ENCODE measurements at regions not wholly inside any gene's neighbourhood (a gene's known extent, or its start where the extent isn't known, plus 50 kb on each side); places are given as distances from the start of the nearest gene placed in this dataset.

DNA sequence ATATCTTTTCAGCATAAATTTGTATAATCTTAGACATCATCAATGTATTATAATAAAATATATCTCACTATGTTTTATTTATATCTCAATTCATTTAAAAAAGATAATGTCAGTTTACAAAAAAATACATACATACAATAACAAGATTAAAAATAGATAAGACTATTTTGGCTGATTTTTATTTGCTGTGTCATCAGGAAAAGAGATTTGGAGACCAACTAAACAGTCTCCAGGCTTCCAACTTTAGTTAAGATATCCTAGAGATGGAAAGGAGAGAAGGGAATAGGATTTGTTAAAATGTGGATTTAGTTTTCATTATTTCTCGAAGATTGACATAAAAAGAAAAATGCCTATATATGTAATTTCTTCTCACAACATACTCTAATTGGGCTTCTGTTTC lies 433.8 kb upstream of the TOM1L1 start:
- Histone ChIP-seq H2AK9ac (replicated peaks; ENCODE audit: low read depth, low read length, poor library complexity) (no peak overlapping the region), H3K4me1 (ENCODE audit: control insufficient read depth, insufficient read depth, low read length) (no peaks in the 10 kb centered on the region), H3K9ac (ENCODE audit: low read depth, low read length) (no peak overlapping the region), H4K20me1 (ENCODE audit: insufficient read depth, low read length) (no peaks in the 10 kb centered on the region), H2BK5ac (ENCODE audit: low read depth, low read length, poor library complexity, severe bottlenecking) (no peak overlapping the region), H3K4me2 (ENCODE audit: low read depth, low read length) (no peak overlapping the region), H2AK5ac (ENCODE audit: low read depth, low read length) (no peak overlapping the region), H2AFZ (replicated peaks; ENCODE audit: low read length, poor library complexity) (no peak overlapping the region), H3K27me3 (ENCODE audit: control insufficient read depth, insufficient read depth, low read length) (no peaks in the 10 kb centered on the region), H3K56ac (ENCODE audit: extremely low read depth, insufficient read depth, low read length) (no peak overlapping the region), H4K91ac (ENCODE audit: insufficient read depth, low read depth, low read length) (no peak overlapping the region), H3K36me3 (ENCODE audit: control insufficient read depth, insufficient read depth, low read length) (no peaks in the 10 kb centered on the region), H3K27ac (ENCODE audit: insufficient read depth, low read length) (no peak overlapping the region), H3K9me1 (ENCODE audit: insufficient read depth, low read length) (no peaks in the 10 kb centered on the region), H3K14ac (replicated peaks; ENCODE audit: low read depth, low read length) (no peak overlapping the region), H2BK15ac (ENCODE audit: low read depth, low read length) (no peak overlapping the region), H3K23ac (ENCODE audit: low read depth, low read length) (no peak overlapping the region), H2BK20ac (ENCODE audit: low read depth, low read length) (no peak overlapping the region), H2BK120ac (ENCODE audit: low read depth, low read length) (no peak overlapping the region), H3K4ac (ENCODE audit: low read depth, low read length) (no peak overlapping the region), H3K18ac (ENCODE audit: low read depth, low read length) (no peak overlapping the region), H3K79me1 (ENCODE audit: low read depth in 1 of 2, low read length in 2 of 2) (no peaks in the 10 kb centered on the region), H4K5ac (ENCODE audit: low read depth, low read length) (no peak overlapping the region), H4K8ac (ENCODE audit: low read depth in 2 of 2, low read length in 2 of 2) (no peak overlapping the region), H3K9me3 (ENCODE audit: control insufficient read depth, insufficient read depth, low read length) (peaks cover 10% of the 10 kb centered on the region), H3K4me3 (ENCODE audit: insufficient read depth, low read depth, low read length) (no peak overlapping the region)
- in situ Hi-C loops (cut with MboI; ENCODE audit: low sequenced_read_pairs) = no loop called here
- no CpG with 5 or more reads among the region's 1 CpG for WGBS, 2 experiments (ENCODE audit: extremely low coverage in 2 of 2, insufficient read length in 1 of 2)
- ATAC-seq (ENCODE audit: low read depth) (no peak), DNase-seq (no peak)
- dilution Hi-C loops (cut with HindIII; ENCODE audit: low sequenced_read_pairs, unreplicated experiment) = no loop called here
- intact Hi-C loops (cut with micrococcal nuclease) = no loop called here
- ChIA-PET CTCF (no interaction called here), POLR2A (ENCODE audit: unreplicated experiment) (no interaction called here)
- no TSS peak for BruUV-seq (replicated peaks)
- TF ChIP-seq RFX5 (IDR thresholded peaks at IDR 0.05; ENCODE audit: low read depth, low read length) (no peak), CHD1 (IDR thresholded peaks at IDR 0.05; ENCODE audit: low read depth, low read length) (no peak), POLR2A (IDR thresholded peaks at IDR 0.05; ENCODE audit: low read depth, low read length) (no peak), MAFK (IDR thresholded peaks at IDR 0.05; ENCODE audit: low read depth, low read length) (peak; percentile 58; the same call in 1 of the 2 replicates)

All from IMR-90 (cell line).